Kidney (tissue), 13 donors: ENCODE measurements at regions not wholly inside any gene's neighbourhood (a gene's known extent, or its start where the extent isn't known, plus 50 kb on each side); places are given as distances from the start of the nearest gene placed in this dataset.

ENCODE experiments used
- DNase-seq, 5 donors: peaks; one replicate each; pipeline ENCODE4 v3.0.0-alpha.2; 2013 to 2020
- FAIRE-seq: peaks from 2 replicates; lab custom pipeline; 2012; peaks lifted over from hg19 to GRCh38; lab: Jason Lieb, UNC
- H3K27ac ChIP-seq, 2 donors: one replicate each; pipeline ENCODE4 v1.7.0; 2013; ENCODE audit warnings: low read depth in 2 of 2, low read length in 2 of 2, inconsistent platforms in 1 of 2
- H3K27me3 ChIP-seq: one replicate; pipeline ENCODE4 v1.7.1; 2013; ENCODE audit warnings: low read length, inconsistent platforms; ENCODE audit not compliant: control insufficient read depth, insufficient read depth
- H3K36me3 ChIP-seq, 3 donors: one replicate each; pipeline versions ENCODE4 v1.7.0 to v1.7.1; 2013; ENCODE audit warnings: low read length in 3 of 3, control low read depth in 1 of 3, inconsistent platforms in 1 of 3; ENCODE audit not compliant: insufficient read depth in 3 of 3, control insufficient read depth in 2 of 3
- H3K4me1 ChIP-seq, 3 donors: one replicate each; pipeline versions ENCODE4 v1.7.0 to v1.7.1; 2013; ENCODE audit warnings: low read length in 3 of 3, inconsistent platforms in 1 of 3, low read depth in 1 of 3; ENCODE audit not compliant: control insufficient read depth in 2 of 3, insufficient read depth in 2 of 3
- H3K4me3 ChIP-seq, 3 donors: one replicate each; pipeline versions ENCODE4 v1.7.0 to v1.8.1; 2013; ENCODE audit warnings: low read length in 3 of 3, control low read depth in 1 of 3, inconsistent platforms in 1 of 3
- H3K9ac ChIP-seq, 3 donors: one replicate each; pipeline versions ENCODE4 v1.7.0 to v1.7.1; 2013; ENCODE audit warnings: low read length in 3 of 3, control low read depth in 1 of 3, inconsistent platforms in 1 of 3
- H3K9me3 ChIP-seq, 3 donors: one replicate each; pipeline versions ENCODE4 v1.7.0 to v1.7.1; 2013; ENCODE audit warnings: low read length in 3 of 3, control low read depth in 1 of 3, inconsistent platforms in 1 of 3; ENCODE audit not compliant: control insufficient read depth in 2 of 3, insufficient read depth in 1 of 3
- intact Hi-C: fragments of 100-400 bp; cut with DNase I; formaldehyde crosslinking; loops from one replicate; pipeline ENCODE4 v1.11.1; 2022
- TF ChIP-seq, protein P1 (sequence below): IDR thresholded peaks from 3 replicates; pipeline ENCODE4 v1.5.1; 2012; ENCODE audit warnings: mild to moderate bottlenecking, moderate library complexity, borderline replicate concordance; ENCODE audit not compliant: insufficient read depth; ENCODE audit errors: extremely low read depth
- donor health status: control.
- donor health status: control.
- donor health status: control.
- donor health status: control.
- donor health status: control.
- donor health status: DM: yes; HTN: yes; CAD: no.
- donor health status: Normal renal cell carcinoma (clear cell type).

DNA sequence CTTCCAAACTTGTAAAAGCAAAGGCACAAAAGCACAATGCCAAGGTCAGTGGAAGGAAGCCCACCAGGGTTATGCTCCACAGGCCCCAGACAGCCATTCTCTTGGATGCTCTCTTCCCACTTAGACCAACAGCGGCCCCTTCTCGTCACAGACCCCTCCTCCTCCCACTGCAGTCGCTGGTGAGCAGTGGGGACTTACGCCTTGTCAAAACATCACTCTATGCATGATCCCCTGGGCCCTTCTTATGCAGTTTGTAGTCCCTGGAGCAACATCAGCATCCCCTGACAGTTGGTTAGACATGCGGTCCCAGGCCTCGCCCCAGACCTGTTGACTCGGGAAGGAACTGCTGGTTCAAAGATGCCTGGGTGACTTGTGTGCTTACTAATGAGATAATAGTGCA, 376.0 kb upstream of the KLHL29 start:
- H3K9me3 ChIP-seq, result no peaks in the 10 kb centered on the region
- intact Hi-C loops, result no loop called here

DNA sequence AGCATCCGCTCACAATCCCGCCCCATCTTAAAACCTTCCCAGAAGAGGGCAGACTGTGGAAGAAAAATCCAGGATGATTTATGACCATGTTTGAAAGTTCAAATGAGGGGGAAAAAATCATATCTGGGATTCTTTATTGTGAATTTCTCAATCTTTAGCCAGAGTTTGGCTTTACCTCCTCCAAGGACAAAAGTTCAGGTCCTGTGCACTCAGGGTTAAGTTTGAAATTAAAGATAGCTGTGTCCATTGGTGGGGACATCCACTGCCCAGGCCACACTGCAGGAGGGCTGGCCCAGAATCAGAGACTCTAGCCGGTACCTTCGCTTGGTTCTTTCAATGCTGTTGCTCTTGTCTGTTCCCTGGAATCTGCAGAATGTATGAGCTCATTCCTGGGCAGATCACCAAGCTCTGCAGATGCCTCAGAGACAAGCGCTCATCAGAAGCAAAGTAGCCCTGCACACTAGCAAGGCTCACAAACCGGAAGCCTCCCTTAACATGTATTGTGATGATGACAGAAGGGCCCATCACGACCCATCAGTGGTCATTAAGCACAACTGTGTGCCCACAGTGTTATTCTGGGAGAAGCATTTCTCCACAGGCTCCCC, 375.3 kb upstream of the KLHL29 start:
- peak in 1 of 5 donors; percentile 40 for DNase-seq

More for the DNA sequence above, 376.0 kb upstream of the KLHL29 start:
- TF ChIP-seq, protein P1, sequence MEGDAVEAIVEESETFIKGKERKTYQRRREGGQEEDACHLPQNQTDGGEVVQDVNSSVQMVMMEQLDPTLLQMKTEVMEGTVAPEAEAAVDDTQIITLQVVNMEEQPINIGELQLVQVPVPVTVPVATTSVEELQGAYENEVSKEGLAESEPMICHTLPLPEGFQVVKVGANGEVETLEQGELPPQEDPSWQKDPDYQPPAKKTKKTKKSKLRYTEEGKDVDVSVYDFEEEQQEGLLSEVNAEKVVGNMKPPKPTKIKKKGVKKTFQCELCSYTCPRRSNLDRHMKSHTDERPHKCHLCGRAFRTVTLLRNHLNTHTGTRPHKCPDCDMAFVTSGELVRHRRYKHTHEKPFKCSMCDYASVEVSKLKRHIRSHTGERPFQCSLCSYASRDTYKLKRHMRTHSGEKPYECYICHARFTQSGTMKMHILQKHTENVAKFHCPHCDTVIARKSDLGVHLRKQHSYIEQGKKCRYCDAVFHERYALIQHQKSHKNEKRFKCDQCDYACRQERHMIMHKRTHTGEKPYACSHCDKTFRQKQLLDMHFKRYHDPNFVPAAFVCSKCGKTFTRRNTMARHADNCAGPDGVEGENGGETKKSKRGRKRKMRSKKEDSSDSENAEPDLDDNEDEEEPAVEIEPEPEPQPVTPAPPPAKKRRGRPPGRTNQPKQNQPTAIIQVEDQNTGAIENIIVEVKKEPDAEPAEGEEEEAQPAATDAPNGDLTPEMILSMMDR, result no peak
- FAIRE-seq, result no peak
- Histone ChIP-seq H3K9ac (no peak overlapping the region), H3K27me3 (no peaks in the 10 kb centered on the region), H3K36me3 (no peaks in the 10 kb centered on the region), H3K4me3 (no peak overlapping the region), H3K27ac (no peak overlapping the region), H3K4me1 (no peaks in the 10 kb centered on the region)
- no peak for DNase-seq

GRCh38 chr2:23012499-23012898, 372.5 kb upstream of the KLHL29 start:
- TF ChIP-seq, protein P1, result no peak
- Histone ChIP-seq H3K27me3 (no peaks in the 10 kb centered on the region), H3K27ac (no peak overlapping the region), H3K36me3 (no peaks in the 10 kb centered on the region), H3K9ac (no peak overlapping the region), H3K9me3 (no peaks in the 10 kb centered on the region), H3K4me3 (no peak overlapping the region), H3K4me1 (no peaks in the 10 kb centered on the region)
- FAIRE-seq, result no peak
- no peak for DNase-seq
- intact Hi-C loops, result no loop called here

More for the DNA sequence above, 375.3 kb upstream of the KLHL29 start:
- TF ChIP-seq, protein P1, result no peak
- Histone ChIP-seq H3K9ac (no peak overlapping the region), H3K36me3 (no peaks in the 10 kb centered on the region), H3K9me3 (no peaks in the 10 kb centered on the region), H3K4me3 (no peak overlapping the region), H3K27ac (no peak overlapping the region), H3K27me3 (no peaks in the 10 kb centered on the region), H3K4me1 (no peaks in the 10 kb centered on the region)
- no peak for FAIRE-seq
- intact Hi-C loops, result no loop called here
